Dermis microvascular lymphatic vessel endothelial cell (primary cell): ENCODE measurements at regions not wholly inside any gene's neighbourhood (a gene's known extent, or its start where the extent isn't known, plus 50 kb on each side); places are given as distances from the start of the nearest gene placed in this dataset.
"Not testable (repeated sequence)": the region's sequence is repeated elsewhere in the genome, so short reads cannot be mapped to it uniquely, and the experiment has no call there.

Source experiments
- DNase-seq, 2 donors: peaks; one replicate each; pipeline versions ENCODE4 v3.0.0 to v3.0.0-alpha.2; 2010; ENCODE audit warnings: low read depth in 2 of 2

DNA sequence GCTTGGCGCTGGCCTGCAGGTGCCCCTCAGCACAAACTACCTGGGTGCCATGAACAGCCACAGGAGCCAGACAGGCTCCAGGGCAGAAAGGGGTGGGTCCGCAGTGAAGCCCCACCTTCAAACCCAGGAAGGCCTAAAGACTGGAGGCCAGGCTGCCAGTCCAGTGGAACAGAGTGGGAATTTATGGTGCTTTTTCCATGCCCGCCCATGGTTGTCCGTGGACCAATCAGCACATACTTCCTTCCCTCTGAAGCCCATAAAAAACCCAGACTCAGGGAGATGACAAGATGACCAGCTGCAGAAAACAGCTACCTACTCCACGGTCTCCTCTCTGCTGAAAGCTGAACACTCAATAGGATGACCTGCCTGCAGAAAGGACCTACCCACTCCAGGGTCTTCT is 275.4 kb upstream of the ADRA1B start:
- DNase-seq = no peak

DNA sequence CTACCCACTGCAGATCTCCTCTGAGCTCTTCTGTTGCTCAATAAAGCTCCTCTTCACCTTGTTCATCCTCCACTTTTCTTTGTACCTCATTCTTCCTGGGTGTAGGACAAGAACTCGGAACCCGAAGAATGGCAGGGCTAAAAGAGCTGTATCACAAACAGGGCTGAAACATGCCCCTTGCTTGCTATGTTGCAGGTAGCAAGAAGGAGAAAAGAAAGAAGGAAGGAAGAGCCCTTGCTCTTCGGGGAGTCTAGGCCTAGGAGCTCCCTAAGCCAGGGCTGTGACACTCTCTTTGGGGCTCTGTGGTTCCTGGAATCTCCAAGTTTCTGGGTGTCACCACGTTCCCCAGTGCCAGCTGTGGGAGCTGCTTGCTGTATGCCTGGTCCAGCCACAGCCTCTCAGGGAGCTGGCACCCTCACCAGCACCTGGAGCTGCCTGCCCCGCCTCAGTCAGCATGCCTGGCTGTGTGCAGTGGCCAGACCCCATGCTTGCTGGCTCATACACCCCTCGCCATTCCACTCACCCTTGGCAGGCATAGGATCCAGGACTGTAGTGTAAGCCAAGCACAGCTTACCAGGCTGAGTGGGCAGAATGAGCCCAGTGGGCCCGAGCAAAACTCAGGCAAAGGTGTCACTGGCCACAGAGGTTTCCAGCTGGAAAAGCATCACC is 274.8 kb upstream of the ADRA1B start:
- DNase-seq = no peak

DNA sequence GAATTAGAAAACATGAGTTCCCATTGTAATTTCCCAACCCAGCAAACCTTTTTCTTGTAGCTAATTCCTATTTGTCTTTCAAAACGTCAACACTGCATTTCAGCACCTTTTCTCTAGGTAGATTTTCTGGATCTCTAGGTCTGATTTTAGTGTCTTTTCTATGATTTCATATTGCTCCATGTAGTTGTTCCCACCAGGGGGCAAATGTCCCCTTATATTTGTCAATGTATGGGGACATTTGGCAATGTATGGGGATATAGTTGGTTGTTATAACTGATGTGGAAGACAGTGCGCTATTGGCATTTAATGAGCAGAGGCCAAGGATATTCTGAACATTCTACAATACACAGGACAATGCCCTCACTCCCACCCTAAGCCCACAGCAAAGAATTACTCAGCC is 273.9 kb upstream of the ADRA1B start:
- DNase-seq = peak in 1 of 2 donors; percentile 9

DNA sequence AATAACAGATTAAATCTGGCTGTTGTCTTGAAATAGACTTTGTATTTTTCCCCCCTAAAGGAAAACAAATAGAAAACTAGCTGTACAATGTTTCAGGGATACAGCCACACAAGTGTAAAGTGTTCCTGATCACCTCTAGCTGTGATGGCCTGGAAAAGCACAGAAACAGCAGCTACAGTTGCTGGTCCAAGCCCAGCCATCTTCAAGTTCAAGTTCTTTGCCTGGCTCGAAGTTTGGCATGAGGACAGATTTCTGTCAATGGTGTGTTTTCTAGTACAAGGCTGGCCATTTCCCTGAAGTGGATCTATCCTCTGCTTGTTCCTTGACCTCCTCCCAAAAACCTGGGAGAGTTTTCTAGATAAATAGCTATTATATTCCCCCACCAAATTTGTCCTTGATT is 272.2 kb upstream of the ADRA1B start:
- no peak for DNase-seq

DNA sequence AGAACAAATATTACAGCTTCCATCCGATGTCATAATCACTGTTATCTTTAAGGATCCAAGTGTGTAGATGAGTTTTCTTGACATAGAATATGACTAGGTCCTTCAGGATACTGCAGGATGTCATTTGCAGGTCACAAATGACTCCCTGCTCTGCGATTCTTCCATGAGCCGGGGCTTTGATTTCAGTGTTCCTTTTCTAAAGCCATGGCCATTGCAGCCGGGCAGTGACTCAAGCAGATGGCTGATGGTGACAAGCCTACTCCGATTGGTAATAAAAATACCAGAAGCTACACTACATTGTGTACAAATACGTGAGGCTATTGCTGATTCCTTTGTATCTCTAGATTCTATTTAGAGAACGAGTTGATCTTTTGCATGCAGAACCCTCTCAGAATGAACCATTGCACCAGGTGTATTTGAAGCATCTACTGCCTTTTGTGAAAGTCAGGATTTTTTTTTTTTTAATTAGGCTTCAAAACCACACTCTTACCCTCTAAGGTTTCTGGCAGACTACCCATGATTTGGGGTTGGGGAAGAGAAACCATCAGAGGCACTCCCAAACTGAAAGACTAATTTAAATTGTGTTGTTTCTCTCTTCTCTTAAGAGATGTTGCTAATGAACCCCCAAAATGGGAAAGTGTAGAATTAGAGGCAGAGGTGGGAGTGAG is 271.0 kb upstream of the ADRA1B start:
- DNase-seq = no peak

DNA sequence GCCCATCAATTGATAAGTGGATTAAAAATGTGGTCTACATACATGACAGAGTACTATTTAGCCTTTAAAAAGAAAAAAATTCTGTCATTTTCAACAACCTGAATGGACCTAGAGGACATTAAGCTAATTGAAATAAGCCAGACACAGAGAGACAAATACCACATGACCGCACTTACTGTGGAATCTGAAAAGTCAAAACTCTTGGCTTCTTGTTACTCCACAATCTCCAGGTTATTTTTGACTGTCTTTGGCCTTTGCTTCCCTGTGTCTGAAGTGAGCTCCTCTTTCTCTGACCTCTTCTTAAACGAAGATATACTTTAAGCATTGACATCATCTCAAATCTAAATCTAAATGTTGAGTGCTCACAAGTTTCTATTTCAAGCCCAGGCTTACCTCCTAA is 265.5 kb upstream of the ADRA1B start:
- DNase-seq = no peak

DNA sequence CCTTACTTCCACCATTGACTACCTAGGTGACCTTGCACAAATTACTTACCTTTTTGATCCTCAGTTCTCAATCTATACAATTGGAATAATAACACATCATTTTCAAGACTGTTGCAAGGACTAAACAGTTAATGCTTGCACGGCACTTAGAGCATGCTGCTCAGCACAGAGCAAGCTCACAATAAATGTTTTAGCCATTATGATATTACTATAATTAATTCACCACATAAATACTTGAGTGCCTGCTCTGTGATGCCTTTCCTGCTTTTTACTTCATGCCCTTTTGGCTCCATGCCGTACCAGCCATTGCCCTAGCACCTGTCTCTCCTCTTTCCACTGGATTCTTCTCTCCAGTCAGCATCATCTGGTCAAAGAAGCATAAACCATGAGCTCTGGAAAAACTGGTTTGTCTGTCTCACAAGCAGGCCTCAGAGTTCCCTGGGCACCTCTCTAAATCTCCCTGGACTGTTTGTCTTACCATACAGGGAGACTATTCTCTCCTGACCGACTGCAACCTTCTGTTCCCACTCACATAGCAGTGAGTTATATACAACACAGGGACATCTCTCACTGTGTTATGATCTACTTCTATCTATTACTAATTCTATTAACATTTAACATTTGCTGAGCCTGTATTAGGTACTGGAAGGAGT is 260.4 kb upstream of the ADRA1B start:
- DNase-seq = no peak

DNA sequence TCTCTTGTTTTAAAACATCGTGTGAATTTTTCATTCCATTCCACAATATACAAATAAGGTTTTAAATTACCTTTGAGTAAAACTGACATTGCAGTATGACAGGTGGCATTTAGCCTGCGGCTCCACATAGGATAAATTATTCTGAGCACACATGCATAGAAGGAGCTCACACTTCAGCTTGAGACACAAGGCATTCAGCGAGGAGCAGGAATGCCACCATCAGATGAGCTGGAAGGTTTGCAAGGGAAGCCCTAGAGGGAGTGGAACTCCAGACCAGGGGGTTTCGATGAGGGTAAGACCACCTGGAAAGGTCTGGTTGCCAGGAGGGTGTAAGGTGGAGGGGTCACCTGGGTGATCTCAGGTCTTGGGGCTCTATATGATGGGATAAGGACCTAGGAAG is 259.0 kb upstream of the ADRA1B start:
- no peak for DNase-seq

DNA sequence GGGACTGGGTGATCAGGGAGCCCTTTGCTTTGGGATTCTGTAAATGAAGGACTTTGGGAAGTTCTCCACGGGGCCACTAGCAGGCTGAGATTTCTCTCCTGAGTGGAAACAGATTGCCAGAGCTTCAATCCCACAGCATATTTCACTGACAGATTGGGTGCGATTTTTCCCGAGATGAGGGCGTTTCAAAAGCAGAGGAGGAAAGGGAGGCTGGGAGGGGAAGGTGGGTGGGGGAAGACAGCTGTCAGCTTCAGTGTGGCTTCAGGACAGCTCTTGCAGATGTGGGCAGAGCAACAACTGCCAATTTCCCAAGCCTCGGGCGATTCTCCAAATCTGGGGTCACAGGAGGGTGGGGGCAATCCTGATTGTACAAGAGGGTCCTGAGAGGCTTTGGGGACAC is 258.5 kb upstream of the ADRA1B start:
- no peak for DNase-seq

DNA sequence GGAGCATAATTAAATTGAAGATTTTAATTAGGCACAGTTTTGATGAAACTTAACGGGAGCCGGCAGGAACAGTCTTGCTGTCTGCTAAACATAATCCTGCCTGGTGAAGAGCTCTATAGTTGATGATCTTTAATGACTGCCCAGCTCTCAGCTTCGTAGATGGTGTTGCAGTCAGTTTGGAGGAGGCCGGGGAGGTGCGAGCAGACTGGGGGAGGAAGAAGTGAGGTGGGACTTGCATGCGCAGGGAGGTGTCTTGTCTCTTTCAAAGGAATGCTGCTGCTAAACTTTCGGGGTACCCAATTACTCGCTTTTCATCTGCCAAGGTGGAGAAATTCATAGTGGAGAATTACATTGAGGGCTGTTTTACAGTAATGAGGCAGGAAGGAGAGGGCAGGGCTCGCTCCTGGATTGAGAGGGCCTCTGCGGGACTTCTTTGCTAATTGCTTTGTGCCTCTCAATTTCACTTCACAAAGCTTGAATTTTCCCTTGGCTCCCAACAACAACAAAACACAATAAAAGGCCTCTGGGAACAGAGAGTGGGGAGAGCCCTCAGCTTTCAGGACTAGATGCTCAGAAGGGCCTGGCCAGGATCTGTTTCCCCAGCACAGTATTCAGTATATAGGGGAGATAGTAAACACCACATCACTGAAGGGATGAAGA is 257.9 kb upstream of the ADRA1B start:
- no peak for DNase-seq

DNA sequence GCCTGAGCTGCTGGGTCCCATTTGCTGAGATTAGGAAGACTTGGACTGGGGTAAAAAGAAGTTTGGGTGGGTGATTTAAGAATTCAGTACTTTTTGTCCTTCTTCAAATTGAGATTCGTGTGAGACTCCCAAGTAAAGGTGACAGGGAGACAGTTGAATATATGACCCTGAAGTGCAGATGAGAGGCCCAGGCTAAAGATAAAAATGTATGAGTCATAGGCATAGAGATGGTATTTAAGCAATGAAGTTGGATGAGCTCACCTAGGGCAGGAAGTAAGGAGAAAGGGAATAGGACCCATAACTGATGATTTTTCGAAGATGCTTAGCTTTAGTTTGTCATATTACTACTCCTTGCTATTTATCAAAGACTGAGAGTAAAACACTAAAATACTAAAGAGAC is 255.9 kb upstream of the ADRA1B start:
- DNase-seq = no peak

DNA sequence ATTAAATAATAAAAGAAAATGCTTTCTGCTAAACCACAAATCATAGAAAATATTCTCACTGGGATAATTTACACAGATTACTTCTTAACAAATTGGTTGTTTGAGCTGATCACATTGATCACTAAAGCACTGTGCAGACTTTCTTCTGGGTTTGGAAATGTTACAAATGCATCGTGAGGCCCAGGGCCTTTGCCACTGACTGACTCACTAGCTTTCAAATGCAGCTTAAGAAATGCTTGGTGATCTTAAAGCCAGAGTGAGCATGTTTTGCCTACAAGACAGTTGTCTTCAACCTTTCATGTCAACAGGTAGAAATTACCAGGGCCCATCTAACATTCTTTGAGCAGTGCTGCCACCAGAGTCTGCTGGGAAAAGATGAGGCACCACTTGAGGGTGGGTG is 252.3 kb upstream of the ADRA1B start:
- DNase-seq = no peak

DNA sequence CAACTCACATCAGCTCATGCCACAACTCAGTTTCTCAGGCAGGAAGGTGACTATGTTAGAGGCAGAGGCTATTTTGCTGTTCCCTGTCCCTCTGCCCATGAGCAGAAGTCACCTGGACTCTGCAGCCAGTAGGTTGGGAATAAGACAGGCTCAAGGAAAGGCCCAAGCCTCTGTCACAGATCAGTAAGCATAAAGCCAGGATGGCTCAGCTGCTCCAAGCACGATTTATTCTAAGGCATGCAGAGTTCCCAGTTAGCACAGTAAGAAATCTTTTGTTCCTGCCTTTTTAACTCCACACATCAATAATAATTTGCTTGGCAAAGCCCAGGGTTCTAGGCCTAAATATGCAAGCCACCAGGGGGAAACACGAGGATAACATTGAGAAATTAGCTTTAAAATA is 249.0 kb upstream of the ADRA1B start:
- no peak for DNase-seq

DNA sequence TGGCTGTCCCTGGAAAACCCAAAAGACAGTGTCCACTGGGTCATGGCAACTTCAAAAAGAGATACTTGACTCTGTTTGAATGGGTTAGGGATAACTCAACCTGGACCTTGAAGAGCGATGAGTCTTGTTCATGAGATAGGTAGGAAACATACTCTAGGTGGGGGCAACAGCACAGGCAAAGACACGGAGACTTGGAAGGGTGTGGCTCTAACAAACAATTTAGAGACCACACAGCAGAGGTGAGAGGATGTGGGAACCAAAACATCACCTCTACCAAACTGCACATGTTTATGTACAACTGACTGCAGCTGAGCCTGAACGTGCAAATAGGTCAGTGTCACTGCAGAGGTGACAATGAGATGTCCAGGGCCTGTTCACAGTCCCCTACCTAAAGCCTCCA is 247.7 kb upstream of the ADRA1B start:
- DNase-seq = no peak

DNA sequence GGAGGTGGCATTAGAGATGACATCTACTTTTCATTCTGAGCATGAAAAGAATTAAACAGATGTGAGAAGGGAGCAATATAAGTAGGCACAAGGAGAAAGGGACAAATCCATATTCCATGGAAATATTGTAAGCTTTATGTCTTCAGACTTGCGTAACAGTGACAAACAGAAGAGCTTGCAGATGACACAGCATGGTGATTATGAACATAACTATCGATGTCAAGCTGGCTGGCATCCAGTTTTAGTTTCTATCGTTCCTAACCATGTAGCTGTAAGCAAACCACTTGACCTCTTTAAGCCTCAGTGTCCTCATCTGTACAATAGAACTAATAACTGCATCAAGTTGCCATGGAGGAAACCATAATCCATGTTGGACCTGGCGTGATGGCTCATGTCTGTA is 246.7 kb upstream of the ADRA1B start:
- no peak for DNase-seq

DNA sequence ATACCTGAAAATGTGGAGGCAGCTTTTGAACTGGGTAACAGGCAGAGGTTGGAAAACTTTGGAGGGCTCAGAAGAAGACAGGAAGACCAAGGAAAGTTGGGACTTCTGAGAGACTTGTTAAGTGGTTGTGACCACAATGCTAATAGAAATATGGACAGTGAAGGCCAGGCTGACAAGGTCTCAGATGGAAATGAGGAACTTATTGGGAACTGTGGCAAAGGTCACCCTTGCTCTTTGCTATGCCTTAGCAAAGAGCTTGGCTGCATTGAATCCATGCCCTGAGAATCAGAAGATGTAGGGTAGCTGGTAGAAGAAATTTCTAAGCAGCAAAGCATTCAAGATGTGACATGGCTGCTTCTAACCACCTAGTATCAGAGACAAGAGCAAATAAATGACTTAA is 244.4 kb upstream of the ADRA1B start:
- no peak for DNase-seq

DNA sequence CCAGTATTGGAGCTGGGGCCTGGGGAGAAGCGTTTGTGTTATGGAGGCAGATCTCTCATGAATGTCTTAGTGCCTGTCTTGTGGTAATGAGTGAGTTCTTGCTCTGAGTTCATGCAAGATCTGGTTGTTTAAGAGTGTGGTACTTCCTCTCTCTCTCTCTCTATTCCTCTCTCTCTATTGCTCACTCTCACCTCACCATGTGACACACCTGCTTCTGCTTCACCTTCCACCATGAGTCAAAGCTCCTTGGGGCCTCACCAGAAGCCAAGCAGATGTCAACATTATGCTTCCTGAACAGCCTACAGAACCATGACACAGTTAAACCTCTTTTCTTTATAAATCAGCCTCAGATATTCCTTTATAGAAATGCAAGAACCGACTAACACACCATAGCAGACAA is 242.7 kb upstream of the ADRA1B start:
- no peak for DNase-seq

DNA sequence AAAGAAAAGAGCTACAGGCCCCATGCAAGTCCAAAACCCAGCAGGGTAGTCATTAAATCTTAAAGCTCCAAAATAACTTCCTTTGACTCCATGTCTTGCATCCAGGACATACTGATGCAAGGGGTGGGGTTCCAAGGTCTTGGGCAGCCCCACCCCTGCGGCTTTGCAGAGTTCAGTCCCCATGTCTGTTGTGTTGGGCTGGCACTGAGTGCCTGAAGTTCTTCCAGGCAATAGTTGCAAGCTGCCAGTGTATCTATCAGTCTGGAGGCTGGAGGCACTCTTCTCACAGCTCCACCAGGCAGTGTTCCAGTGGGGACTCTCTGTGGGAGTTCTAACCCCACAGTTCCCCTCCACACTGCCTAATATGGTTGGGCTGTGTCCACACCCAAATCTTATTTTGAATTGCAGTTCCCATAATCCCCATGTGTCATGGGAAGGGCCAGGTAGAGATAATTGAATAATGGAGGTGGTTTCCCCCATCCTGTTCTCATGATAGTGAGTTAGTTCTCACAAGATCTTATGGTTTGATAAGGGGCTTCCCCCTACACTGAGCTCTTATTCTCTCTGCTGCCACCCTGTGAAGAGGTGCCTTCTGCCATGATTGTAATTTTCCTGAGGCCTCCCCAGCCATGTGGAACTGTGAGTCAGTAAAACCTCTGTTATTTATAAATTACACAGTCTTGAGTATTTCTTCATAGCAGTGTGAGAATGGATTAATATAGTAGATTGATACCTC is 237.5 kb upstream of the ADRA1B start:
- no peak for DNase-seq

DNA sequence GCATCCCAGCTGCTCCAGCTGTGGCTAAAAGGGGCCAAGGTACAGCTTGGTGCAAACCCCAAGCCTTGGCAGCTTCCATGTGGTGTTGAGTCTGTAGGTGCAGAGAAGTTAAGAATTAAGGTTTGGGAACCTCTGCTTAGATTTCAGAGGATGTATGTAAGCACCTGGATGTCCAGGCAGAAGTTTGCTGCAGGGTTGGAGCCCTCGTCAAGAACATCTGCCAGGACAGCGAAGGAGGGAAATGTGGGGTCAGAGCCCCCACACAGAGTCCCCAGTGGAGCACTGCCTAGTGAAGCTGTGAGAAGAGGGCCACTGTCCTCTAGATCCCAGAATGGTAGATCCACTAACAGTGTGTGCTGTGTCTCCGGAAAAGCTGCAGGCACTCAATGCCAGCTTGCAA is 236.2 kb upstream of the ADRA1B start:
- no peak for DNase-seq

DNA sequence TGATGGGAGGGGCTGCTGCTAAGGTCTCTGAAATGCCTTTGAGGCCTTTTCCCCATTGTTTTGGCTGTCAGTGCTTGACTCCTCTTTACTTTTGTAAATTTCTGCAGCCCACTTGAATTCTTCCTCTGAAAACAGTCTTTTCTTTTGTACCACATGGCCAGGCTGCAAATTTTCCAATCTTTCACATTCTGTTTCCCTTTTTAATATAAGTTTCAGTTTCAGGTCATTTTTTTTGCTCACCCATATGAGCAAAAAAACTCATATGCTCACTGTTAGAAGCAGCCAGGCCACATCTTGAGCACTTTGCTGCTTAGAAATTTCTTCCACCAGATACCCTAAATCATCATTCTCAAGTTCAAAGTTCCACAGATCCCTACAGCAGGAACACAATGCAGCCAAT is 234.6 kb upstream of the ADRA1B start:
- DNase-seq = no peak

DNA sequence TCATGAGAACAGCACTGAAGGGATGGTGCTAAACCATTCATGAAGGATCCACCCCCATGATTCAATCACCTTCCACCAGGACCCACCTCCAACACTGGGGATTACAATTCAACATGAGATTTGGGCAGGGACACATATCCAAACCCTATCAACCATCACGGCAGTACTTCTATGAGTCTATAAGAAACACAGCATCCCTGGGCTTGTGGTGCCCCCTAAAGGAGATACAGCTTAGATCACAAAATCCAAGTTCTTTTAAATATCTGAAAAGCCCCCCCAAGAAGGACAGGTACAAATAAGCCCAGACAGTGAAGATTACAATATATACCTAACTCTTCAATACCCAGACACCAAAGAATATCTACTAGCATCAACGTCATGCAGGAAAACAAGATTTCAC is 233.7 kb upstream of the ADRA1B start:
- DNase-seq = no peak

DNA sequence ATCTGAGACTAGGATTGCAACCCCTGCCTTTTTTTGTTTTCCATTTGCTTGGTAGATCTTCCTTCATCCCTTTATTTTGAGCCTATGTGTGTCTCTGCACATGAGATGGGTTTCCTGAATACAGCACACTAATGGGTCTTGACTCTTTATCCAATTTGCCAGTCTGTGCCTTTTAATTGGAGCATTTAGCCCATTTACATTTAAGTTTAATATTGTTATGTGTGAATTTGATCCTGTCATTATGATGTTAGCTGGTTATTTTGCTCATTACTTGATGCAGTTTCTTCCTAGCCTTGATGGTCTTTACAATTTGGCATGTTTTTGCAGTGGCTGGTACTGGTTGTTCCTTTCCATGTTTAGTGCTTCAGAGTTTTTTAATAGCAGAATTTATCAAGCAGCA is 228.4 kb upstream of the ADRA1B start:
- not testable (repeated sequence) for DNase-seq
